H9 (cell line): ENCODE measurements at regions not wholly inside any gene's neighbourhood (a gene's known extent, or its start where the extent isn't known, plus 50 kb on each side); places are given as distances from the start of the nearest gene placed in this dataset.

ENCODE experiments used
- DNase-seq: peaks from one replicate; pipeline ENCODE4 v3.0.0-alpha.2; 2017
- H2AFZ ChIP-seq: one replicate; pipeline ENCODE4 v1.6.1; 2013; ENCODE audit warnings: mild to moderate bottlenecking, low read length, control low read depth, moderate library complexity
- H2AK5ac ChIP-seq: 2 replicates; pipeline ENCODE4 v1.6.1; 2013; ENCODE audit warnings: low read length, control low read depth, mixed read lengths; ENCODE audit not compliant: insufficient read length
- H2BK120ac ChIP-seq: one replicate; pipeline ENCODE4 v1.6.1; 2013; ENCODE audit warnings: low read depth, mild to moderate bottlenecking, low read length, control low read depth, inconsistent platforms; ENCODE audit not compliant: poor library complexity, severe bottlenecking
- H2BK12ac ChIP-seq: 2 replicates; pipeline ENCODE4 v1.6.1; 2013; ENCODE audit warnings: low read length, control low read depth, mixed read lengths, low read depth; ENCODE audit not compliant: insufficient read length
- H2BK15ac ChIP-seq: 2 replicates; pipeline ENCODE4 v1.6.1; 2013; ENCODE audit warnings: low read depth, low read length, control low read depth
- H2BK20ac ChIP-seq: one replicate; pipeline ENCODE4 v1.6.1; 2013; ENCODE audit warnings: low read depth, mild to moderate bottlenecking, low read length, control low read depth, inconsistent platforms; ENCODE audit not compliant: poor library complexity, severe bottlenecking
- H2BK5ac ChIP-seq: 2 replicates; pipeline ENCODE4 v1.6.1; 2013; ENCODE audit warnings: low read length, control low read depth, mixed read lengths; ENCODE audit not compliant: insufficient read length
- H3K14ac ChIP-seq: 2 replicates; pipeline ENCODE4 v1.6.1; 2013; ENCODE audit warnings: low read length, control low read depth; ENCODE audit not compliant: insufficient read depth
- H3K18ac ChIP-seq: 2 replicates; pipeline ENCODE4 v1.6.1; 2013; ENCODE audit warnings: low read depth, mild to moderate bottlenecking, mixed read lengths, low read length, control low read depth; ENCODE audit not compliant: insufficient read length
- H3K23ac ChIP-seq: 2 replicates; pipeline ENCODE4 v1.6.1; 2013; ENCODE audit warnings: low read length, control low read depth, mixed read lengths, low read depth; ENCODE audit not compliant: insufficient read length
- H3K23me2 ChIP-seq: 2 replicates; pipeline ENCODE4 v1.6.1; 2013; ENCODE audit warnings: low read depth, mild to moderate bottlenecking, mixed read lengths, low read length, control low read depth; ENCODE audit not compliant: insufficient read length, poor library complexity, severe bottlenecking
- H3K27ac ChIP-seq: 2 replicates; pipeline ENCODE4 v1.5.1; 2013; ENCODE audit warnings: low read length, control low read depth, mixed read lengths, low read depth; ENCODE audit not compliant: insufficient read length
- H3K27me3 ChIP-seq: 2 replicates; pipeline ENCODE4 v1.6.1; 2013; ENCODE audit warnings: low read length, control low read depth, inconsistent platforms; ENCODE audit not compliant: insufficient read depth
- H3K4ac ChIP-seq: 2 replicates; pipeline ENCODE4 v1.6.1; 2013; ENCODE audit warnings: low read depth, mild to moderate bottlenecking, control low read depth, inconsistent platforms, low read length, moderate library complexity
- H3K4me1 ChIP-seq: 2 replicates; pipeline ENCODE4 v1.6.1; 2013; ENCODE audit warnings: low read length, control low read depth, inconsistent platforms; ENCODE audit not compliant: insufficient read depth
- H3K4me2 ChIP-seq: 2 replicates; pipeline ENCODE4 v1.6.1; 2013; ENCODE audit warnings: low read length, control low read depth, mixed read lengths; ENCODE audit not compliant: insufficient read length, insufficient read depth
- H3K56ac ChIP-seq: 2 replicates; pipeline ENCODE4 v1.6.1; 2013; ENCODE audit warnings: low read depth, mild to moderate bottlenecking, mixed read lengths, low read length, control low read depth; ENCODE audit not compliant: insufficient read length
- H3K79me1 ChIP-seq: 2 replicates; pipeline ENCODE4 v1.6.1; 2013; ENCODE audit warnings: low read depth, mild to moderate bottlenecking, moderate library complexity, low read length, control low read depth, inconsistent platforms; ENCODE audit not compliant: insufficient read depth, poor library complexity, severe bottlenecking
- H3K79me2 ChIP-seq: 2 replicates; pipeline ENCODE4 v1.6.1; 2013; ENCODE audit warnings: low read length, control low read depth, inconsistent platforms; ENCODE audit not compliant: insufficient read depth
- H3K9ac ChIP-seq: 2 replicates; pipeline ENCODE4 v1.6.1; 2013; ENCODE audit warnings: low read length, control low read depth, mixed read lengths; ENCODE audit not compliant: insufficient read length; ENCODE audit errors: extremely low read depth
- H3K9me3 ChIP-seq: one replicate; pipeline ENCODE4 v1.6.1; 2013; ENCODE audit warnings: low read depth, low read length, inconsistent platforms; ENCODE audit not compliant: control insufficient read depth
- H3T11ph ChIP-seq: one replicate; pipeline ENCODE4 v1.6.1; 2013; ENCODE audit warnings: mild to moderate bottlenecking, low read length, control low read depth, inconsistent platforms
- H4K20me1 ChIP-seq: one replicate; pipeline ENCODE4 v1.6.1; 2013; ENCODE audit not compliant: control insufficient read depth, insufficient read length, insufficient read depth
- H4K5ac ChIP-seq: 2 replicates; pipeline ENCODE4 v1.6.1; 2013; ENCODE audit warnings: low read depth, mild to moderate bottlenecking, mixed read lengths, low read length, control low read depth; ENCODE audit not compliant: insufficient read length
- H4K8ac ChIP-seq: replicated peaks from 2 replicates; pipeline ENCODE4 v1.6.1; 2013; ENCODE audit warnings: low read length, control low read depth, mixed read lengths, low read depth; ENCODE audit not compliant: insufficient read length
- H4K91ac ChIP-seq: 2 replicates; pipeline ENCODE4 v1.6.1; 2013; ENCODE audit warnings: low read depth, mild to moderate bottlenecking, moderate library complexity, mixed read lengths, low read length, control low read depth; ENCODE audit not compliant: insufficient read length
- H3K27ac Mint-ChIP-seq, 3 experiments: 2 replicates in 2 of 3; 3 replicates in 1 of 3; pipeline ENCODE4 v1.8.0; 2020 to 2021; ENCODE audit warnings: mixed read lengths in 3 of 3, mild to moderate bottlenecking in 1 of 3, moderate library complexity in 1 of 3
- H3K27me3 Mint-ChIP-seq: 2 replicates; pipeline ENCODE4 v1.8.0; 2021; ENCODE audit warnings: low read depth, mild to moderate bottlenecking, moderate library complexity, mixed read lengths
- H3K36me3 Mint-ChIP-seq, 3 experiments: 2 replicates in 2 of 3; 3 replicates in 1 of 3; pipeline ENCODE4 v1.8.0; 2020 to 2021; ENCODE audit warnings: low read depth in 3 of 3, mixed read lengths in 3 of 3; ENCODE audit not compliant: insufficient read depth in 1 of 3
- H3K4me1 Mint-ChIP-seq, 2 experiments: 2 replicates each; pipeline ENCODE4 v1.8.0; 2020; ENCODE audit warnings: mixed read lengths in 2 of 2
- H3K4me3 Mint-ChIP-seq, 2 experiments: 2 replicates in 1 of 2; 3 replicates in 1 of 2; pipeline ENCODE4 v1.8.0; 2020 to 2021; ENCODE audit warnings: mild to moderate bottlenecking in 2 of 2, mixed read lengths in 2 of 2, moderate library complexity in 1 of 2
- H3K9me3 Mint-ChIP-seq, 2 experiments: 2 replicates in 1 of 2; 3 replicates in 1 of 2; pipeline ENCODE4 v1.8.0; 2020; ENCODE audit warnings: mild to moderate bottlenecking in 2 of 2, mixed read lengths in 2 of 2, moderate library complexity in 1 of 2
- TF ChIP-seq, protein P1 (sequence below): fragments of 200-600 bp; sonication (generic); conservative IDR thresholded peaks from 3 replicates; pipeline ENCODE4 v1.8.0; 2021; ENCODE audit warnings: antibody characterized with exemption, mild to moderate bottlenecking

DNA sequence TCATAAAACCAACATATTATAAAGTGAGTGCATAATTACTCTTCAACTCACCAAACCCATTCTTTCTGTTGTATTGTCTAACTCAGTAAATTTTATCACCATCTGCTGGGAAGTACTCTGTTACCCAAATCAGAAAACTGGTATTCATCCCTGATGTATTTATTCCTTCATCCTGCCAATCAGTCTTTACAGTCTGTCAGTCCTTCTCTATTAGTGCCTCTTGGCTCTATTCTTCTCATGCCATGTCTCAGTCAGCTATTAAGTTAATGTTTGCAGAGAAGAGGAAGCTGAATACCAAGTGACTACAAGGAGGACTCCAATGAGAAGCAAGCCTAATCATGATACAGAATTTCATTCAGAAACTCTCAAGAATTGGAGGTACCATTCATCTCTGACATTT is 631.2 kb downstream of the CPS1 start:
- Histone ChIP-seq H4K91ac (no peak overlapping the region), H3K14ac (no peak overlapping the region), H2AFZ (no peak overlapping the region), H3K9me3 (no peaks in the 10 kb centered on the region), H3K27ac (no peak overlapping the region), H4K5ac (no peak overlapping the region), H2BK12ac (no peak overlapping the region), H4K8ac (no peak overlapping the region), H2BK5ac (no peak overlapping the region), H3K4me2 (no peak overlapping the region), H2BK120ac (no peak overlapping the region), H2BK15ac (no peak overlapping the region), H3T11ph (no peak overlapping the region), H3K9ac (no peak overlapping the region), H3K23me2 (no peaks in the 10 kb centered on the region), H3K27me3 (no peaks in the 10 kb centered on the region), H3K79me2 (no peaks in the 10 kb centered on the region), H3K18ac (no peak overlapping the region), H4K20me1 (no peaks in the 10 kb centered on the region), H2AK5ac (no peak overlapping the region), H2BK20ac (no peak overlapping the region), H3K56ac (no peak overlapping the region), H3K79me1 (no peaks in the 10 kb centered on the region), H3K23ac (no peak overlapping the region), H3K4me1 (no peaks in the 10 kb centered on the region), H3K4ac (no peak overlapping the region)
- TF ChIP-seq, protein P1, sequence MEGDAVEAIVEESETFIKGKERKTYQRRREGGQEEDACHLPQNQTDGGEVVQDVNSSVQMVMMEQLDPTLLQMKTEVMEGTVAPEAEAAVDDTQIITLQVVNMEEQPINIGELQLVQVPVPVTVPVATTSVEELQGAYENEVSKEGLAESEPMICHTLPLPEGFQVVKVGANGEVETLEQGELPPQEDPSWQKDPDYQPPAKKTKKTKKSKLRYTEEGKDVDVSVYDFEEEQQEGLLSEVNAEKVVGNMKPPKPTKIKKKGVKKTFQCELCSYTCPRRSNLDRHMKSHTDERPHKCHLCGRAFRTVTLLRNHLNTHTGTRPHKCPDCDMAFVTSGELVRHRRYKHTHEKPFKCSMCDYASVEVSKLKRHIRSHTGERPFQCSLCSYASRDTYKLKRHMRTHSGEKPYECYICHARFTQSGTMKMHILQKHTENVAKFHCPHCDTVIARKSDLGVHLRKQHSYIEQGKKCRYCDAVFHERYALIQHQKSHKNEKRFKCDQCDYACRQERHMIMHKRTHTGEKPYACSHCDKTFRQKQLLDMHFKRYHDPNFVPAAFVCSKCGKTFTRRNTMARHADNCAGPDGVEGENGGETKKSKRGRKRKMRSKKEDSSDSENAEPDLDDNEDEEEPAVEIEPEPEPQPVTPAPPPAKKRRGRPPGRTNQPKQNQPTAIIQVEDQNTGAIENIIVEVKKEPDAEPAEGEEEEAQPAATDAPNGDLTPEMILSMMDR = no peak
- H3K27ac Mint-ChIP-seq = no peak overlapping the region
- no peak overlapping the region for H3K4me3 Mint-ChIP-seq
- no peak for DNase-seq
- H3K36me3 Mint-ChIP-seq = no peaks in the 10 kb centered on the region
- H3K4me1 Mint-ChIP-seq = no peaks in the 10 kb centered on the region
- H3K27me3 Mint-ChIP-seq = no peaks in the 10 kb centered on the region; the same call in 1 of the 2 replicates
- no peaks in the 10 kb centered on the region for H3K9me3 Mint-ChIP-seq
